IMR-90 (cell line): ENCODE measurements at regions not wholly inside any gene's neighbourhood (a gene's known extent, or its start where the extent isn't known, plus 50 kb on each side); places are given as distances from the start of the nearest gene placed in this dataset.

Experiments used
- ATAC-seq: fragments of 200-7000 bp; cut with Tn5 transposase; 2 replicates; pipeline ENCODE4 v1.9.1; 2020; ENCODE audit warnings: low read depth, mild to moderate bottlenecking, moderate library complexity
- BruUV-seq: library from RNA; stranded (reverse); fragments of 400-500 nt; replicated peaks from 2 replicates; lab custom pipeline; 2021; lab: Mats Ljungman, UMichigan
- CTCF ChIA-PET: fragments of 300-600 bp; formaldehyde crosslinking; extraction: SDS; loops from one replicate; lab custom pipeline; 2021; ENCODE audit warnings: antibody characterized with exemption; lab: Yijun Ruan, JAX
- POLR2A ChIA-PET: fragments of 300-600 bp; sonication (Branson Sonifier 250); formaldehyde crosslinking; loops from one replicate; lab custom pipeline; 2022; ENCODE audit warnings: antibody characterized with exemption; ENCODE audit not compliant: unreplicated experiment; lab: Charles Lee
- DNase-seq: peaks from one replicate; pipeline ENCODE4 v3.0.0; 2013
- H2AFZ ChIP-seq: replicated peaks from 2 replicates; pipeline ENCODE3; 2013; ENCODE audit warnings: low read length, mild to moderate bottlenecking; ENCODE audit not compliant: poor library complexity
- H2AK5ac ChIP-seq: 2 replicates; pipeline ENCODE4 v1.6.1; 2013; ENCODE audit warnings: low read depth, low read length, inconsistent platforms
- H2AK9ac ChIP-seq: replicated peaks from 2 replicates; pipeline ENCODE3; 2013; ENCODE audit warnings: mild to moderate bottlenecking, low read depth, low read length, moderate library complexity; ENCODE audit not compliant: poor library complexity
- H2BK120ac ChIP-seq: 2 replicates; pipeline ENCODE4 v1.6.1; 2013; ENCODE audit warnings: low read depth, low read length, inconsistent platforms
- H2BK15ac ChIP-seq: 3 replicates; pipeline ENCODE4 v1.6.1; 2013; ENCODE audit warnings: low read depth, low read length, inconsistent platforms
- H2BK20ac ChIP-seq: 2 replicates; pipeline ENCODE4 v1.6.1; 2013; ENCODE audit warnings: low read depth, mild to moderate bottlenecking, inconsistent platforms, low read length, moderate library complexity
- H2BK5ac ChIP-seq: 2 replicates; pipeline ENCODE4 v1.6.1; 2013; ENCODE audit warnings: mild to moderate bottlenecking, low read depth, low read length, inconsistent platforms; ENCODE audit not compliant: poor library complexity, severe bottlenecking
- H3K14ac ChIP-seq: replicated peaks from 2 replicates; pipeline ENCODE4 v1.6.1; 2013; ENCODE audit warnings: low read depth, low read length, inconsistent platforms
- H3K18ac ChIP-seq: 2 replicates; pipeline ENCODE4 v1.6.1; 2013; ENCODE audit warnings: low read depth, low read length, control low read depth
- H3K23ac ChIP-seq: 2 replicates; pipeline ENCODE4 v1.6.1; 2013; ENCODE audit warnings: low read depth, low read length, inconsistent platforms
- H3K27ac ChIP-seq: 2 replicates; pipeline ENCODE4 v1.5.1; 2013; ENCODE audit warnings: mild to moderate bottlenecking, control low read depth, low read length; ENCODE audit not compliant: insufficient read depth
- H3K27me3 ChIP-seq: 2 replicates; pipeline ENCODE4 v1.6.1; 2013; ENCODE audit warnings: low read length; ENCODE audit not compliant: control insufficient read depth, insufficient read depth
- H3K36me3 ChIP-seq: 2 replicates; pipeline ENCODE4 v1.6.1; 2013; ENCODE audit warnings: low read length, mixed read lengths; ENCODE audit not compliant: control insufficient read depth, insufficient read depth
- H3K4ac ChIP-seq: 2 replicates; pipeline ENCODE4 v1.6.1; 2013; ENCODE audit warnings: low read depth, low read length, inconsistent platforms
- H3K4me1 ChIP-seq: 2 replicates; pipeline ENCODE4 v1.6.1; 2013; ENCODE audit warnings: low read length, mixed read lengths; ENCODE audit not compliant: control insufficient read depth, insufficient read depth
- H3K4me2 ChIP-seq: 2 replicates; pipeline ENCODE4 v1.6.1; 2013; ENCODE audit warnings: low read depth, mild to moderate bottlenecking, control low read depth, low read length, moderate library complexity
- H3K4me3 ChIP-seq: 2 replicates; pipeline ENCODE4 v1.5.1; 2013; ENCODE audit warnings: low read depth, mild to moderate bottlenecking, control low read depth, low read length, moderate library complexity; ENCODE audit not compliant: insufficient read depth
- H3K56ac ChIP-seq: 2 replicates; pipeline ENCODE4 v1.6.1; 2013; ENCODE audit warnings: low read length, inconsistent platforms; ENCODE audit not compliant: insufficient read depth; ENCODE audit errors: extremely low read depth
- H3K79me1 ChIP-seq, 2 experiments: 2 replicates each; pipeline ENCODE4 v1.6.1; 2013; ENCODE audit warnings: low read length in 2 of 2, inconsistent platforms in 1 of 2, low read depth in 1 of 2
- H3K9ac ChIP-seq: 2 replicates; pipeline ENCODE4 v1.6.1; 2013; ENCODE audit warnings: low read depth, low read length, control low read depth
- H3K9me1 ChIP-seq: 2 replicates; pipeline ENCODE4 v1.6.1; 2013; ENCODE audit warnings: low read length, inconsistent platforms; ENCODE audit not compliant: insufficient read depth
- H3K9me3 ChIP-seq: 2 replicates; pipeline ENCODE4 v1.6.1; 2013; ENCODE audit warnings: low read length; ENCODE audit not compliant: control insufficient read depth, insufficient read depth
- H4K20me1 ChIP-seq: 2 replicates; pipeline ENCODE4 v1.6.1; 2013; ENCODE audit warnings: low read length, inconsistent platforms; ENCODE audit not compliant: insufficient read depth
- H4K5ac ChIP-seq: 2 replicates; pipeline ENCODE4 v1.6.1; 2013; ENCODE audit warnings: mild to moderate bottlenecking, low read depth, low read length, control low read depth
- H4K8ac ChIP-seq, 2 experiments: 2 replicates each; pipeline ENCODE4 v1.6.1; 2013; ENCODE audit warnings: low read depth in 2 of 2, low read length in 2 of 2, control low read depth in 1 of 2, inconsistent platforms in 1 of 2
- H4K91ac ChIP-seq: 2 replicates; pipeline ENCODE4 v1.6.1; 2013; ENCODE audit warnings: low read depth, low read length, inconsistent platforms; ENCODE audit not compliant: insufficient read depth
- BHLHE40 ChIP-seq: fragments of 150-350 bp; IDR thresholded peaks from 2 replicates; pipeline ENCODE4 v1.6.1; 2016; ENCODE audit warnings: mild to moderate bottlenecking, low read depth, low read length
- CEBPB ChIP-seq: IDR thresholded peaks from 2 replicates; pipeline ENCODE4 v1.6.1; 2012; ENCODE audit warnings: low read depth, low read length, improper control_type of control experiment
- CHD1 ChIP-seq: IDR thresholded peaks from 2 replicates; pipeline ENCODE4 v1.6.1; 2012; ENCODE audit warnings: low read depth, low read length, improper control_type of control experiment
- FOS ChIP-seq: fragments of 150-350 bp; IDR thresholded peaks from 2 replicates; pipeline ENCODE4 v1.6.1; 2016; ENCODE audit warnings: low read depth, low read length
- MAFK ChIP-seq: IDR thresholded peaks from 2 replicates; pipeline ENCODE4 v1.6.1; 2012; ENCODE audit warnings: low read depth, low read length, improper control_type of control experiment
- MAZ ChIP-seq: IDR thresholded peaks from 2 replicates; pipeline ENCODE4 v1.6.1; 2012; ENCODE audit warnings: low read depth, mild to moderate bottlenecking, low read length, improper control_type of control experiment, moderate library complexity, borderline replicate concordance
- MXI1 ChIP-seq: IDR thresholded peaks from 2 replicates; pipeline ENCODE4 v1.6.1; 2012; ENCODE audit warnings: low read depth, mild to moderate bottlenecking, low read length, moderate library complexity, borderline replicate concordance
- NFE2L2 ChIP-seq: fragments of 150-350 bp; IDR thresholded peaks from 2 replicates; pipeline ENCODE4 v1.6.1; 2016; ENCODE audit warnings: low read depth, mild to moderate bottlenecking, low read length
- POLR2A ChIP-seq: IDR thresholded peaks from 2 replicates; pipeline ENCODE4 v1.6.1; 2012; ENCODE audit warnings: mild to moderate bottlenecking, low read depth, low read length
- RAD21 ChIP-seq: IDR thresholded peaks from 2 replicates; pipeline ENCODE4 v1.6.1; 2012; ENCODE audit warnings: low read length, improper control_type of control experiment
- RCOR1 ChIP-seq: IDR thresholded peaks from 2 replicates; pipeline ENCODE4 v1.6.1; 2012; ENCODE audit warnings: mild to moderate bottlenecking, low read length, improper control_type of control experiment; ENCODE audit not compliant: insufficient replicate concordance
- RFX5 ChIP-seq: IDR thresholded peaks from 2 replicates; pipeline ENCODE4 v1.8.0; 2012; ENCODE audit warnings: low read depth, mild to moderate bottlenecking, low read length, moderate library complexity
- SMC3 ChIP-seq: fragments of 150-350 bp; IDR thresholded peaks from 2 replicates; pipeline ENCODE4 v1.6.1; 2016; ENCODE audit warnings: low read depth, mild to moderate bottlenecking, antibody characterized with exemption, low read length, moderate library complexity
- WGBS, 2 experiments: methylation state at CpG; one replicate each; pipeline versions ENCODE4 v1.1.5 to v1.1.7; 2013; ENCODE audit warnings: missing lambda C conversion rate in 2 of 2; ENCODE audit not compliant: insufficient read length in 1 of 2; ENCODE audit errors: extremely low coverage in 2 of 2; 5-methylcytosine and 5-hydroxymethylcytosine counted together
- dilution Hi-C: fragments of 300-500 bp; cut with HindIII; formaldehyde crosslinking; loops from one replicate; pipeline ENCODE4 v1.14.3; 2018; ENCODE audit warnings: low sequenced_read_pairs; ENCODE audit not compliant: unreplicated experiment
- in situ Hi-C: fragments of 300-500 bp; cut with MboI; formaldehyde crosslinking; loops from 3 replicates; pipeline ENCODE4 v1.14.3; 2019; ENCODE audit warnings: low sequenced_read_pairs, inconsistent platforms, mixed read lengths
- intact Hi-C: fragments of 100-400 bp; cut with micrococcal nuclease; formaldehyde crosslinking; loops from 2 replicates; pipeline ENCODE4 v1.10.0; 2022
- TF ChIP-seq, protein P1 (sequence below): fragments of 150-350 bp; IDR thresholded peaks from 2 replicates; pipeline ENCODE4 v1.6.1; 2017; ENCODE audit warnings: mild to moderate bottlenecking, antibody characterized with exemption, low read length, low read depth
- TF ChIP-seq, protein P2 (sequence below): conservative IDR thresholded peaks from 2 replicates; pipeline ENCODE4 v1.5.1; 2012; ENCODE audit warnings: mild to moderate bottlenecking, low read depth, low read length, improper control_type of control experiment
- TF ChIP-seq, protein P3 (sequence below): fragments of 150-350 bp; IDR thresholded peaks from 2 replicates; pipeline ENCODE4 v1.6.1; 2016; ENCODE audit warnings: low read depth, mild to moderate bottlenecking, low read length, moderate library complexity, borderline replicate concordance

- Histone ChIP-seq H3K4me3 (no peak overlapping the region), H3K4me1 (peaks cover 2% of the 10 kb centered on the region; the same call in 1 of the 2 replicates), H3K18ac (no peak overlapping the region), H4K91ac (no peak overlapping the region), H3K9me1 (no peaks in the 10 kb centered on the region), H3K56ac (no peak overlapping the region), H3K9ac (no peak overlapping the region), H2BK20ac (no peak overlapping the region), H4K20me1 (no peaks in the 10 kb centered on the region), H3K79me1 (no peaks in the 10 kb centered on the region), H2BK15ac (no peak overlapping the region), H2AFZ (peak overlapping the region; percentile 81), H2AK5ac (no peak overlapping the region), H4K8ac (no peak overlapping the region), H3K27me3 (peaks cover 10% of the 10 kb centered on the region), H3K4me2 (0 out of 2 replicates have a peak overlapping the region, but pooled peaks have one; percentile 35), H3K27ac (no peak overlapping the region), H3K4ac (no peak overlapping the region), H2BK120ac (no peak overlapping the region), H3K9me3 (no peaks in the 10 kb centered on the region), H2BK5ac (no peak overlapping the region), H3K14ac (no peak overlapping the region), H2AK9ac (no peak overlapping the region), H4K5ac (no peak overlapping the region), H3K23ac (no peak overlapping the region), H3K36me3 (no peaks in the 10 kb centered on the region)
- intact Hi-C loops, result loop anchor here (1.0 kb wide), 3 partner anchors 11 to 406 kb away; no protein-coding TSS in a partner anchor
- POLR2A ChIA-PET, result interaction anchor here (0.5 kb wide), 1 partner anchor 200 kb away, joined by 4 read pairs; no protein-coding TSS in a partner anchor
- ATAC-seq, result peak; percentile 95
- no TSS peak for BruUV-seq
- dilution Hi-C loops, result no loop called here
- peak; percentile 59 for DNase-seq
- no CpG with 5 or more reads among the region's 7 CpGs for WGBS, 2 experiments
- in situ Hi-C loops, result loop anchor here (5.0 kb wide), 1 partner anchor 409 kb away; the partner anchor contains the start of gene GUCY2F
- CTCF ChIA-PET, result interaction anchor here (0.5 to 1.8 kb wide), 21 partner anchors 10 to 1329 kb away, joined by 3 to 12 read pairs (median 4); no protein-coding TSS in a partner anchor
- TF ChIP-seq, protein P1, sequence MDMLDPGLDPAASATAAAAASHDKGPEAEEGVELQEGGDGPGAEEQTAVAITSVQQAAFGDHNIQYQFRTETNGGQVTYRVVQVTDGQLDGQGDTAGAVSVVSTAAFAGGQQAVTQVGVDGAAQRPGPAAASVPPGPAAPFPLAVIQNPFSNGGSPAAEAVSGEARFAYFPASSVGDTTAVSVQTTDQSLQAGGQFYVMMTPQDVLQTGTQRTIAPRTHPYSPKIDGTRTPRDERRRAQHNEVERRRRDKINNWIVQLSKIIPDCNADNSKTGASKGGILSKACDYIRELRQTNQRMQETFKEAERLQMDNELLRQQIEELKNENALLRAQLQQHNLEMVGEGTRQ, result no peak
- TF ChIP-seq CEBPB (no peak), MAZ (no peak), SMC3 (peak; percentile 61), POLR2A (no peak), MAFK (no peak), BHLHE40 (no peak), RCOR1 (no peak), RFX5 (no peak), FOS (no peak), MXI1 (no peak), RAD21 (peak; percentile 68), NFE2L2 (no peak), CHD1 (no peak)
- TF ChIP-seq, protein P2, sequence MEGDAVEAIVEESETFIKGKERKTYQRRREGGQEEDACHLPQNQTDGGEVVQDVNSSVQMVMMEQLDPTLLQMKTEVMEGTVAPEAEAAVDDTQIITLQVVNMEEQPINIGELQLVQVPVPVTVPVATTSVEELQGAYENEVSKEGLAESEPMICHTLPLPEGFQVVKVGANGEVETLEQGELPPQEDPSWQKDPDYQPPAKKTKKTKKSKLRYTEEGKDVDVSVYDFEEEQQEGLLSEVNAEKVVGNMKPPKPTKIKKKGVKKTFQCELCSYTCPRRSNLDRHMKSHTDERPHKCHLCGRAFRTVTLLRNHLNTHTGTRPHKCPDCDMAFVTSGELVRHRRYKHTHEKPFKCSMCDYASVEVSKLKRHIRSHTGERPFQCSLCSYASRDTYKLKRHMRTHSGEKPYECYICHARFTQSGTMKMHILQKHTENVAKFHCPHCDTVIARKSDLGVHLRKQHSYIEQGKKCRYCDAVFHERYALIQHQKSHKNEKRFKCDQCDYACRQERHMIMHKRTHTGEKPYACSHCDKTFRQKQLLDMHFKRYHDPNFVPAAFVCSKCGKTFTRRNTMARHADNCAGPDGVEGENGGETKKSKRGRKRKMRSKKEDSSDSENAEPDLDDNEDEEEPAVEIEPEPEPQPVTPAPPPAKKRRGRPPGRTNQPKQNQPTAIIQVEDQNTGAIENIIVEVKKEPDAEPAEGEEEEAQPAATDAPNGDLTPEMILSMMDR, result peak; percentile 77
- TF ChIP-seq, protein P3, sequence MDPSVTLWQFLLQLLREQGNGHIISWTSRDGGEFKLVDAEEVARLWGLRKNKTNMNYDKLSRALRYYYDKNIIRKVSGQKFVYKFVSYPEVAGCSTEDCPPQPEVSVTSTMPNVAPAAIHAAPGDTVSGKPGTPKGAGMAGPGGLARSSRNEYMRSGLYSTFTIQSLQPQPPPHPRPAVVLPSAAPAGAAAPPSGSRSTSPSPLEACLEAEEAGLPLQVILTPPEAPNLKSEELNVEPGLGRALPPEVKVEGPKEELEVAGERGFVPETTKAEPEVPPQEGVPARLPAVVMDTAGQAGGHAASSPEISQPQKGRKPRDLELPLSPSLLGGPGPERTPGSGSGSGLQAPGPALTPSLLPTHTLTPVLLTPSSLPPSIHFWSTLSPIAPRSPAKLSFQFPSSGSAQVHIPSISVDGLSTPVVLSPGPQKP, result no peak
These were observed 111.9 kb upstream of the TMEM164 start for GRCh38 chrX:109890910-109891502.
